GM19463 (cell line): ENCODE measurements at regions not wholly inside any gene's neighbourhood (a gene's known extent, or its start where the extent isn't known, plus 50 kb on each side); places are given as distances from the start of the nearest gene placed in this dataset.
"Not testable (repeated sequence)": the region's sequence is repeated elsewhere in the genome, so short reads cannot be mapped to it uniquely, and the experiment has no call there.

Experiments used
- ATAC-seq: cut with Tn5 transposase; IDR thresholded peaks from one replicate; pipeline ENCODE4 v1.9.1; 2021; ENCODE audit warnings: mild to moderate bottlenecking, moderate library complexity; ENCODE audit not compliant: unreplicated experiment

GRCh38 chr13:83162493-83162892, 719.8 kb downstream of the SLITRK1 start:
- ATAC-seq, result no peak

GRCh38 chr13:83153848-83154247, 728.4 kb downstream of the SLITRK1 start:
- no peak for ATAC-seq

GRCh38 chr13:83151308-83151660, 731.0 kb downstream of the SLITRK1 start:
- ATAC-seq, result no peak

- ATAC-seq, result no peak
Observed at GRCh38 chr13:83150616-83151307, 731.5 kb downstream of the SLITRK1 start.

GRCh38 chr13:83136660-83137059, 745.6 kb downstream of the SLITRK1 start:
- ATAC-seq, result no peak

- ATAC-seq, result no peak
Observed at GRCh38 chr13:83125791-83126190, 756.5 kb downstream of the SLITRK1 start.

GRCh38 chr13:83121896-83122295, 760.4 kb downstream of the SLITRK1 start:
- ATAC-seq, result no peak

GRCh38 chr13:83117046-83117445, 765.2 kb downstream of the SLITRK1 start:
- no peak for ATAC-seq

- ATAC-seq, result not testable (repeated sequence)
Observed at GRCh38 chr13:83101574-83102247, 780.6 kb downstream of the SLITRK1 start.

GRCh38 chr13:83100237-83100636, 782.0 kb downstream of the SLITRK1 start:
- no peak for ATAC-seq

GRCh38 chr13:83088858-83089257, 793.4 kb downstream of the SLITRK1 start:
- no peak for ATAC-seq

- ATAC-seq, result no peak
Observed at GRCh38 chr13:83086948-83087347, 795.3 kb downstream of the SLITRK1 start.

- no peak for ATAC-seq
Observed at GRCh38 chr13:83086088-83086487, 796.2 kb downstream of the SLITRK1 start.

GRCh38 chr13:83085186-83085900, 796.9 kb downstream of the SLITRK1 start:
- no peak for ATAC-seq

GRCh38 chr13:83077499-83077898, 804.8 kb downstream of the SLITRK1 start:
- ATAC-seq, result no peak

GRCh38 chr13:83073930-83074329, 808.3 kb downstream of the SLITRK1 start:
- ATAC-seq, result not testable (repeated sequence)

GRCh38 chr13:83065108-83065507, 817.2 kb downstream of the SLITRK1 start:
- no peak for ATAC-seq

- no peak for ATAC-seq
Observed at GRCh38 chr13:83057119-83057518, 825.2 kb downstream of the SLITRK1 start.

- no peak for ATAC-seq
Observed at GRCh38 chr13:83056269-83056668, 826.0 kb downstream of the SLITRK1 start.

- no peak for ATAC-seq
Observed at GRCh38 chr13:83048419-83048818, 833.9 kb downstream of the SLITRK1 start.

GRCh38 chr13:83024955-83025594, 857.2 kb downstream of the SLITRK1 start:
- no peak for ATAC-seq
